Sciatic nerve (tissue), 2 donors: ENCODE measurements at regions not wholly inside any gene's neighbourhood (a gene's known extent, or its start where the extent isn't known, plus 50 kb on each side); places are given as distances from the start of the nearest gene placed in this dataset.
"Not testable (repeated sequence)": the region's sequence is repeated elsewhere in the genome, so short reads cannot be mapped to it uniquely, and the experiment has no call there.

Experiments used
- ATAC-seq: fragments of 200-7000 bp; cut with Tn5 transposase; one replicate; pipeline ENCODE4 v1.9.1; 2020; ENCODE audit warnings: mild to moderate bottlenecking, moderate library complexity
- DNase-seq: peaks from one replicate; pipeline ENCODE4 v3.0.0-alpha.2; 2020; ENCODE audit warnings: low spot score
- intact Hi-C: fragments of 100-400 bp; cut with DNase I; formaldehyde crosslinking; loops from one replicate; pipeline ENCODE4 v1.14.2; 2022
- donor health status: DM: no; HTN: no; CAD: no.
- donor health status: DM: no; HTN: no; CAD: no.

- ATAC-seq (no peak), DNase-seq (no peak)
- intact Hi-C loops: no loop called here
These were observed 989.4 kb upstream of the NXPH2 start for GRCh38 chr2:139769633-139770032.

- no peak for ATAC-seq
- intact Hi-C loops: no loop called here
These were observed 983.5 kb upstream of the NXPH2 start for GRCh38 chr2:139763705-139764104.

DNA sequence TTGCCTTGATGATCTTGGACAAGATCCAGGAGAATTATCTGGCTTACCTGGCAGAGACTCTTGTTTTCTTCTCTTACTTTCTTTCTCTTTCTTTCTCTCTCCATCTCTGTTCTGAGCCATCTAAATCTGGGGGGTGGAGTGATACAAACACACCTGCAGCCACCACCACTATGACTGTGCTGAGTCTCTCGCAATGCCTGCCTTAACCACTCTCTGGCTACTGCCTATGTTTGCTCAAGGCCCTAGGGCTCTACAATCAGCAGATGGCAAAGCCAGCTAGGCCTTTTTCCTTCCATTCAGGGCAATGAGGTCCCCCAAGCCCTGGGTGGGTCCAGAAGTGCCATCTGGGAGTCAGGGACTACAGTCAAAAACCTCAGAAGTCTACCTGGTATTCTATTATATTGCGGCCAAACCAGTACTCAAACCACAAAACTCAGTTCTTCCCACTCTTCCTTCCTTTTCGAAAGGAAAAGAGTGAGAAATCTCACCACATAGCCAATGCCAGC is 978.9 kb upstream of the NXPH2 start:
- ATAC-seq (no peak), DNase-seq (no peak)
- intact Hi-C loops: no loop called here

More at GRCh38 chr2:139763705-139764104, 983.5 kb upstream of the NXPH2 start:
- DNase-seq: no peak

- DNase-seq (no peak), ATAC-seq (no peak)
- intact Hi-C loops: no loop called here
These were observed 966.7 kb upstream of the NXPH2 start for GRCh38 chr2:139746901-139747300.

DNA sequence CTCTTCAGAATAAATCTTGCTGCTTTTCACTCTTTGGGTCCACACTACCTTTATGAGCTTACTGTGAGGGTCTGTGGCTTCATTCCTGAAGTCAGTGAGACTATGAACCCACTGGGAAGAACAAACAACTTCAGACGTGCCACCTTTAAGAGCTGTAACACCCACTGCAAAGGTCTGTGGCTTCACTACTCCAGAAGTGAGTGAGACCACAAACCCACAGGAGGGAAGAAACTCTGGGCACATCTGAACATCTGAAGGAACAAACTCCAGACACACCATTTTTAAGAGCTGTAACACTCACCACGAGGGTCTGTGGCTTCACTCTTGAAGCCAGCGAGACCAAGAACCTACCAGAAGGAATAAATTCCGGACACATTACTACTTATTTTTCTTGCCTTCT is 964.1 kb upstream of the NXPH2 start:
- intact Hi-C loops: no loop called here
- DNase-seq (no peak), ATAC-seq (no peak)

GRCh38 chr2:139742216-139743172 is 962.3 kb upstream of the NXPH2 start:
- no peak for ATAC-seq
- intact Hi-C loops: no loop called here

DNA sequence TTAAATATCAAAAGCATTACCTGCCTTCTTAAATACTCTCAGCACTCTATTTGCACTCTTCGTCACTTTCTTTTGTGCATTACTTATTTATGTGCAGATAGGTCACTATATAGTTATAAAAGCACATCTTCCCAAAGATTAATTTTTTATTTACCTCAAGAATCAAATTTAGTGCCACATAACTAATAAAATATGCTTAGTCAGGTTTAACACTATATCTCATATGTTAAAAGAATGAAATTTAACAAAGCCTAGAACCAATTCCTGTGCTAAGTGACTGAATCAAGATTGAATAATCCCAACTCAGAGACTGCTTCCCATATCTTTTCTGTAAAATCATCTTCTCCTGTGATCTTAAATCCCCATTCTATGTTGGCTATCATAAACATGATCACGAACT is 957.5 kb upstream of the NXPH2 start:
- no peak for ATAC-seq
- no peak for DNase-seq
- intact Hi-C loops: no loop called here

More at GRCh38 chr2:139742216-139743172, 962.3 kb upstream of the NXPH2 start:
- no peak for DNase-seq

DNA sequence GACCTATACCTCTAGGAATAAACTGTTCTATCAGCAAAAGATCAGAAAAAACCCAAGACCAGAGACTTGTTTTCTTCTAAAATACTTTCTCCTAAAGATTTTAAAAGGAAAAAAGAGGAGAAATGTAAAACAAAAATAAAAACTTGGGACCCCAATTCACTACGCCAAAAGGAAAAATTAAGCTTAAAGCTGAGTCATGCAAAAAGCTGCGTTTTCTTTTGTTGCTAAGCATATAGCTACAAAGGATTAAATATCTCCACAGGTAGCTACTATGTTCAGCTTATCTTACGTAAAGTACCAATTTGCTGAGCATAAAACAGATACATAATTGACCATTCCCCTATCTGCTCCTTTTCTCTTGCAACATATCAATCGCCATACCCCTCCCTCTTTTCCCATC is 950.0 kb upstream of the NXPH2 start:
- ATAC-seq: no peak
- no peak for DNase-seq
- intact Hi-C loops: no loop called here

GRCh38 chr2:139721411-139721995 is 941.3 kb upstream of the NXPH2 start:
- intact Hi-C loops: no loop called here
- no peak for ATAC-seq
- DNase-seq: no peak

DNA sequence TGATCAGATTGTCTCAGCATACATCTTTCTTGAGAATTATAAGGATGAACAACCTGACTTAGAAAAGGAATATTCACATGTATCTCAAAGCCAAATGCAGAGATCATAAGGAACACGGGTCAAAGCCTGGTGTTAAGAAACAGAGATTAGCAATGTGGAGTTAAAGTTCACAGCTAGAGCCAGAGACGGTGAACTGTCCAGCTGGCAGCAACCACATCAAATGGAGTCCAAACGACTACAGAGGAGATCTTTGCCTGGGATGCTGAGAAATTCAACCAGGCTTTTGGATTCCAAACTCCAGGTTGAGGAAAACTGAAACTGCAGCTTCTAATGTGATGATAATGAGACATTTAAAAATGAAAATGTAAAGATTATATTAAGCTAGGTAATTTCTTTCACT is 939.9 kb upstream of the NXPH2 start:
- intact Hi-C loops: no loop called here
- ATAC-seq (no peak), DNase-seq (no peak)

DNA sequence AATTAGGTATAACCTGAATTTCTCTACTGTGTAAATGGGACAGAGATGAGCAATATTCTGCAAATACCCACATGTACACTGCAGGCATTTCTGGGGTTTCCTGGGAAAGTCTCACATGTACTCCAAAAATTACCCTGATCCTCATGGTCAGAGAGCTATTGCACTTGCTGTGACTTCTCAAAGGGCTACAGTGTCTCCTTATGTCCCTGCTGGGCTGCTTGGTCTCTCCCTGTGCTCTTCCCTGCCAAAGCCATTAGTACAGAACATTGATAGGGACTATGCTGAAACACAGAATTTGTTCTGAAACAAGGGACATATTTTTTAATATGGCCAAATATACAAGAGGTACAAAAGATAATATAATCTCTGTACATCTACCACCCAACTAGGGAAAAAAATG is 924.4 kb upstream of the NXPH2 start:
- DNase-seq (no peak), ATAC-seq (no peak)
- intact Hi-C loops: no loop called here

GRCh38 chr2:139694327-139694726 is 914.1 kb upstream of the NXPH2 start:
- intact Hi-C loops: no loop called here
- DNase-seq: no peak
- no peak for ATAC-seq

- no peak for ATAC-seq
- intact Hi-C loops: no loop called here
- no peak for DNase-seq
These were observed 906.0 kb upstream of the NXPH2 start for GRCh38 chr2:139686205-139686604.

GRCh38 chr2:139685090-139685983 is 905.1 kb upstream of the NXPH2 start:
- DNase-seq: no peak
- intact Hi-C loops: no loop called here
- ATAC-seq: no peak

DNA sequence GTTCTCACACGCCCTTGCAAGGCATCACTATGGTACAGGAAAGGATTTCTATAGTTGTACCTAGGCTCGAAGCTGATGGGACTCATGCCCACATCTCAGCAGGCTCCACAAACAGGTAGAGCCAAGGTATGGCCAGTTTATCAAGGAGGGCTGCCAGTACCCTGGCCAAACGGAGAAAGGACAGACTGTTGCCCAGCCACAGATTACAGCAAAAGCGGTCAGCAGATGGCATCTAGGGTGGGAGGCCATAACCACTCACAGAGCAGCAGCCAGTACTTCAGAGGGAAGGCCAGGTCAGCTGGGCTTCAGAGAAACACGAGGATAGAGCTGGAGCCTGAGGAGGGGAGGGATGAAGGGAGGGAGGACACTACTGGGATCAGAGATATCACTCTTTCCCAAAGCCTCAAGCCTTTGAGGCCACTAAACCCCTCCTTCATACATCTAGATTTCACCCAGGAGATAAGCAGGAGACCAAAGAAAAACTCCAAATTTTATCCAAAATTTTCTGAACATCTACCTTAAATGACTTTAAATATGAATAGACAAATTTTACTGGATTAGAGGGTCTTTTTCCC is 904.2 kb upstream of the NXPH2 start:
- DNase-seq (no peak), ATAC-seq (no peak)
- intact Hi-C loops: no loop called here

DNA sequence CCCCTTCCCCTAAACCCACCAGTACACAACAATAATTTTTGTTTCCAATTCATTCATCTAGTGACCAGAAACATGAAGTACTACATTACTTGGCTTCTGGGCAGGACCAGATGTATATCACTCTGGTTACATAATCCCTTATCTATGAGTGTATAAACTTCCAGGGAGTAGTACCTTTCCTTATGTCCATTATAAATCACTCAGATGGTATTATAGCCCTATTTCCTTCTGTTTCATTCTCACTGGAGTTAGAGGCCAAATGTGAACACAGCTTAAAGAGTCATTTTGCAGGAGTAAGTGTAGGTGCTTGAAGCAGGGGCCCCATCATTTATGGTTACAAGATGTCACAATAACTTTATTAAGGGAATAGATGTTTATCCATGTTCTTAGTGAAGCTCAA is 894.4 kb upstream of the NXPH2 start:
- DNase-seq: no peak
- intact Hi-C loops: no loop called here
- ATAC-seq: no peak

DNA sequence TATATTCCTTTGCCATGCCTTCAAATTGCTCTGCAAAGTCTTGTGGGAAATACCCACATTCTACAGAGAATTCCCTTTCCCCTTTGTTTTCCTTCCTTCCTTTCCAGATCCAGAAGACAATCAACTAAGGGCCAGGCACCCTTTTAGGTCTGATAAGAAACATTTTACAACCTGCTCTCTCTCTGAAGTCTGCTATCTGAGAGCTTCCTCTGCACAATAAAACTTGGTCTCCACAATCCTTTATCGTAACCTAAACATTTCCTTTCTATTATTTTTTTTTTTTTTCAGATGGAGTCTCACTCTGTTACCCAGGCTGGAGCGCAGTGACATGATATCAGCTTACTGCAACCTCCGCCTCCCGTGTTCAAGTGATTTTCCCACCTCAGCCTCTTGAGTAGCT is 893.3 kb upstream of the NXPH2 start:
- ATAC-seq, intact Hi-C loops, DNase-seq: not testable (repeated sequence)

DNA sequence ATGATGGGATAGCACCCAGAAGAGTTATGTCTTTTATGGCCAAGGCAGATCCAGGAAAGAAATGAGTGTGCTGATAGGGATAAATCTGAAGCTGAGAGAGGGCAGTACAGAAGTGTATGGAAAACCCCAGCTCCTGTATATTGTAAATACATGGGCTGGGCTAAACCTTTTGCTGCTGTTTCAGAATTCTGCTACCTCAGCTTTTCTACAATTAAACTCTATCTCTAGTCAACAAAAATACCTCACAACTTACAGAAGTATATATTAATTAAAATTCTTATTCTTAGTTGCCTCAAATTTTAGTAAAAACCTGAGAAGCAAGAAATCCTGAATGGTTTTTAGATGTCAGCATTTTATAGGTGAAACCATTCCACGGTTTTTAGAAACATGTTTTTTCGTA is 889.5 kb upstream of the NXPH2 start:
- intact Hi-C loops: no loop called here
- no peak for ATAC-seq

GRCh38 chr2:139652385-139652784 is 872.2 kb upstream of the NXPH2 start:
- intact Hi-C loops: loop anchor here (5.0 kb wide), 1 partner anchor 855 kb away; no protein-coding TSS in a partner anchor
- no peak for ATAC-seq

More for the DNA sequence above, 889.5 kb upstream of the NXPH2 start:
- DNase-seq: no peak

More at GRCh38 chr2:139652385-139652784, 872.2 kb upstream of the NXPH2 start:
- no peak for DNase-seq
